Adrenal gland (tissue), 5 donors: ENCODE measurements at regions not wholly inside any gene's neighbourhood (a gene's known extent, or its start where the extent isn't known, plus 50 kb on each side); places are given as distances from the start of the nearest gene placed in this dataset.

ENCODE experiments used
- CTCF ChIP-seq, 6 experiments: fragments of 450-650 bp in 4 of 6; fragments of 200-600 bp in 2 of 6; sonication (generic) in 1 of 6; IDR thresholded peaks; 1 replicate in 5 of 6; 2 replicates in 1 of 6; pipeline versions ENCODE4 v1.5.1 to v1.8.0; 2016 to 2021; ENCODE audit warnings: antibody characterized with exemption in 6 of 6, mild to moderate bottlenecking in 2 of 6, moderate library complexity in 1 of 6
- POLR2A ChIP-seq, 2 donors: fragments of 450-650 bp; IDR thresholded peaks; one replicate each; pipeline ENCODE4 v1.6.1; 2017; ENCODE audit warnings: antibody characterized with exemption in 2 of 2, mild to moderate bottlenecking in 2 of 2, moderate library complexity in 1 of 2
- donor health status: DM: no; HTN: no; CAD: no.

- TF ChIP-seq CTCF (IDR thresholded peaks at IDR 0.05) (no peak), POLR2A (IDR thresholded peaks at IDR 0.05) (no peak)
These were observed 229.6 kb downstream of the ZEB2 start for GRCh38 chr2:144290276-144290675.
